Lower leg skin (tissue), 4 donors: ENCODE measurements at regions not wholly inside any gene's neighbourhood (a gene's known extent, or its start where the extent isn't known, plus 50 kb on each side); places are given as distances from the start of the nearest gene placed in this dataset.

ENCODE experiments used
- DNase-seq, 2 donors: peaks; one replicate each; pipeline ENCODE4 v3.0.0-alpha.2; 2019; ENCODE audit warnings: low spot score in 2 of 2
- H3K4me3 ChIP-seq: fragments of 200-600 bp; sonication (generic); 2 replicates; pipeline ENCODE4 v1.5.1; 2017; ENCODE audit warnings: mild to moderate bottlenecking, low read depth; ENCODE audit not compliant: poor library complexity, severe bottlenecking
- CTCF ChIP-seq, 3 donors: fragments of 450-650 bp; IDR thresholded peaks; one replicate each; pipeline ENCODE4 v1.5.1; 2016; ENCODE audit warnings: antibody characterized with exemption in 3 of 3, mild to moderate bottlenecking in 3 of 3, moderate library complexity in 2 of 3
- POLR2A ChIP-seq, 2 donors: fragments of 450-650 bp; IDR thresholded peaks; one replicate each; pipeline ENCODE4 v1.6.1; 2016 to 2017; ENCODE audit warnings: antibody characterized with exemption in 2 of 2, mild to moderate bottlenecking in 1 of 2, moderate library complexity in 1 of 2
- WGBS, 2 donors: methylation state at CpG; one replicate each; pipeline ENCODE4 v1.1.5; 2018; 5-methylcytosine and 5-hydroxymethylcytosine counted together
- intact Hi-C: fragments of 100-400 bp; cut with DNase I; formaldehyde crosslinking; loops from one replicate; pipeline ENCODE4 v1.15.0; 2023; ENCODE audit warnings: low total_unique reads

GRCh38 chr2:18856765-18857164, 267.4 kb upstream of the NT5C1B start:
- DNase-seq = no peak
- TF ChIP-seq POLR2A (IDR thresholded peaks at IDR 0.05) (no peak), CTCF (IDR thresholded peaks at IDR 0.05) (no peak)
- no peak overlapping the region for H3K4me3 ChIP-seq
- intact Hi-C loops = no loop called here

DNA sequence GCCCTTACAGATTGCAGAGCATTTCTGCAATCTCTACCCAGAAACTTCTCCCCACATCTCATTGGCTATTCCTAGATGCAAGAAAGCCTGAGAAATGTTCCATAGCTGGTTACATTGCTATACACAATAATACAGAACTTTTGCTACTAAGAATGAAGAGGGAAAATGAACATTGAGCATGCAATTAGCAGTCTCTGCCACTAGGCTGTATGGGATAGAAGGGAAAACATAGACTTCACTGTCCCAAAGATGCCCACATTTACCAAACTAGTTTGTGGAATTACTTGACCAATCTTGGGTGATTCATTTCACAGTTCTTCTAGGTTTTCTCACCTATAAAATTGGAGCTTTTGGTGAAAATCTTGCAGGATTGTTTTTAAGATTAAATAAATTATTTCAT, 265.7 kb upstream of the NT5C1B start:
- H3K4me3 ChIP-seq = no peak overlapping the region
- no peak for TF ChIP-seq CTCF (IDR thresholded peaks at IDR 0.05)
- no peak for TF ChIP-seq POLR2A (IDR thresholded peaks at IDR 0.05)
- intact Hi-C loops = no loop called here
- no peak for DNase-seq

DNA sequence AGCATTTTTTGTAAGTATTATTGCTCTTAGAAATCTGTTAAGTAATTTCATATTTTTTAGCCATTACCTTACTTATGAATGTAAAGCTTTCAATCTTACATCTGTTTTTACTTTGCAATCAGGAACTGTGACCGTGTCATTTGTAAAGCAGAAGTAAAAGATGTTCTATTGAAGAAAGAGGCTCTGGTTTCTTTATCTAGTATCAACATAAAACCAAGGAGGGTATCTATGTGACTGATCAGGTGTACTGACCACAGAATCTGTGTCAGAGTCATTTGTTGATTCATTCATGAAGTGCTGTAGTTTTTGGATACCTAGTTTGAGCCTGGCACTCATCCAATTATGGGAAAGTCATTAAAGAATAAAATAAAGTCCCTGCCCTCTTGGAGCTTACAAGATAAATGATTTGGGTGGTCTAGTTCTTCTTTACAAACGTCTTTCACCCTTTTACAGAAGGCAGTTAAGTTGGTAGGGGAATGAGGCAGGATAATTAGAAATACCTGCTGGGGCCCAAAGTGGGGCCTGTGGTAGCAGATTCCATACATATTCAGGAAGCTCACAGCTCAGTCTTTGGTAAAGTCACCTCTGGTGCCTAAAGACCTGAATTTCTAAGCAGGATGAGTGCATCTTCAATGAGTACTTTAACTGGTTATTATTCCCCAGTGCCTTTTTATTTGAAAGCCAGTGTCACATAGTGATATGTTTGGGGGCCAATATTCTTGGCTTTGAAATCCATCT, 260.6 kb upstream of the NT5C1B start:
- DNase-seq = no peak
- intact Hi-C loops = no loop called here
- 65 to 68% methylated on average over 2 of the region's 2 CpGs for WGBS, 2 donors
- no peak overlapping the region for H3K4me3 ChIP-seq
- no peak for TF ChIP-seq CTCF (IDR thresholded peaks at IDR 0.05)

DNA sequence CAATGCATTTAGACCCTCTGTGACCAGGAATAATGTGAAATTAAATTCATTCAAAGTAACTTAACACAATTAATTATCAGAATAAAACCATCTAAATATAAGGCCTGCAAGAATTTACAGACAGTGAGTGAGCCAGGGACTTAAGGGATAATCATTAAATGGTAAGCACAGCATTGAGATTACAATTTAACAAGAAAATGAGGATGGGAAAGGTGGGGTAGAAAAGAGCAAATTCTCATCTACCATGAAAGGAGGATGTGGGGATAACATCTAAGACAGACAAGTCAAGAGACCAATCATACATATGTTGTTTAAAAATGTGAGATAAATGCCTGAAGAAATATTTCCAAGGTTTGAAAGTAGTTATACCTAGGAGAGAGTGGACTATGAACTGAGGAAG, 259.3 kb upstream of the NT5C1B start:
- H3K4me3 ChIP-seq = no peak overlapping the region
- DNase-seq = no peak
- intact Hi-C loops = no loop called here
- no peak for TF ChIP-seq CTCF (IDR thresholded peaks at IDR 0.05)
- TF ChIP-seq POLR2A (IDR thresholded peaks at IDR 0.05) = no peak

DNA sequence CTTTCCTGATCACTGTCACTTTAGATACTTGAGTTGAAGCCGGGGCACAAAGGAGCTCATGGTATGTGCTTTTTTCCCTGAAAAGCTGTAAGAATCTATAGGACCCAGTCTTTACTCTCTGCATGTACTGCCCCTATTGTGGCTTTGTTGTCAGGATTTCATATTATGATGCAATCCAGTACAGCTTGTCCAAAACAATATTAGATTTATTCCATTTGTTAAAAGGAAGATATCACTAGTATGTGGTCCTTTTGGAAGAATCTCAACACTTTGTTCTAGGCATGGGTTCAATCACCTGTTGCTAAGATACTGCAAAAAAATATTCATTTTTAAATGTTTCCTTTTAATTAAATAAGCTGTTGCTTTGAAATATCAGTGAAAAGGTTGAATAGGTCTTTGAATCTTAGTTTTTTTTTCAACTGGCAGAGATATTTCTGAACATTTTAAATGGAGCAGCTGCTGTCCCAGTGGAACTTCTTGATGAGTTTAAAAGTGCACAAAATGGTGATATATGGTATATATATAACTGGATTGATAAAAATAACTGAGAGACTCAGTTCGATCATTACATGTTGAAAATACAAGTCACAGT, 256.6 kb upstream of the NT5C1B start:
- TF ChIP-seq CTCF (IDR thresholded peaks at IDR 0.05) (no peak), POLR2A (IDR thresholded peaks at IDR 0.05) (no peak)
- no peak overlapping the region for H3K4me3 ChIP-seq
- intact Hi-C loops = no loop called here
- WGBS, 2 donors = 65 to 68% methylated on average over 2 of the region's 2 CpGs
- DNase-seq = no peak

GRCh38 chr2:18842836-18843235, 253.5 kb upstream of the NT5C1B start:
- no peak overlapping the region for H3K4me3 ChIP-seq
- no peak for DNase-seq
- TF ChIP-seq CTCF (IDR thresholded peaks at IDR 0.05) (no peak), POLR2A (IDR thresholded peaks at IDR 0.05) (no peak)
- intact Hi-C loops = no loop called here
- 86 to 87% methylated on average over 5 of the region's 5 CpGs for WGBS, 2 donors
